NCI-H82 (cell line): ENCODE measurements at regions not wholly inside any gene's neighbourhood (a gene's known extent, or its start where the extent isn't known, plus 50 kb on each side); places are given as distances from the start of the nearest gene placed in this dataset.

Experiments
- DNase-seq: peaks from one replicate; lab custom pipeline; 2025; lab: John Stamatoyannopoulos, UW

DNA sequence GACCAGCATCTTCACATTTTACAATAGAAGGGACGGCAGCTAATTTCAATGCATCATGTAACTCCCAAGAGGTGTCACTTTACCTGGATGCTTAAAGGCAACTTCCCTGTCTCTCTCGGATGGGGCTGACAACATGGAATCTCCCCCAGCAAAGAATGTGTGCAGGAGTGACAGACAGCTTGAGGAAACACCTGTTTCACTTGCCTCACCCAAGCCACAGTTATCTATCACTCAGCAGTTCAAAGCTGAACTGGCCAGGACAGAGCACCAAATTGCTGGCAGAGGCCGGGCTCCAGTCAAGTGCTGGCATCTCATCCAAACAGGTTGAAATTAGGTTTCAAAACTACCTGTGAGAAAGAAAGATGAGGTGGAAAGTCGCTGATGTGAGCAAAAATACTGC lies 538.0 kb upstream of the PLXNA2 start:
- no peak for DNase-seq

DNA sequence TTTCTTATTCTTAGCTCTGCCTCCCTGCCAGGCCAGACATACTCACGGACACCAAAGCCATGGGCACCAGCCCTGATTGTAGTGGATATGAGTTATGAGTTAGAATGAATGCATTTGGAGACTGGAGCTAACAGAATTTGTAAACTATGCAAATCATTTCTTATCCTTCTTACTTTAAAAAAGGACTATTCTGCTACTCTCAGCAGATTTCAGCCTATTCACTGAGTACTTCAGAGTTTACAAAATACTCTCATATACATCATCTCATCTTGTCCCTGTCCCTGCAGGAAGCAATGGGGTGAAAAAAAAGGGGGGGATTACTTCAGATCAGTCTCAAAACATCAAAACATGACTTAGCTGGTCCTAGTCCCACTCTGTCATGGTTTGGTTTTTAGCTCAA lies 541.4 kb upstream of the PLXNA2 start:
- no peak for DNase-seq

DNA sequence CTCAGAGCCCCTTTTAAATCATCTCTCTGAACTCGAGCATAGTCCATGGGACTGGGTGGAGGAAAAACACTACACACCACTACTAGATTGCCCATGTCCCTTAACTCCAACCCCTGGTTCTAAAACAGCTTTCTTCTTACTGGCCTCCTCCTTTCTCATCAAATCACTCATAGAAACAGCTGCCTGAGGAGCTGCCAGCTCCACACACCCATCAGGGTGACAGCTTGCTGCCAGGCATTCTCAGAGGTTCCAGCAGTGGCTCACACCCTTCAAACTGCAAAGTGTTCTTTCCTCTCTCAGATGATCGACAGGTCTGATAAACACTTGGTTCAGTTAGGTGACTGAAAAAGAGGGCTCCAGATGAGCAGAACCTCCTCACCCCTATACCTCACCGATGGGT lies 543.0 kb upstream of the PLXNA2 start:
- no peak for DNase-seq

DNA sequence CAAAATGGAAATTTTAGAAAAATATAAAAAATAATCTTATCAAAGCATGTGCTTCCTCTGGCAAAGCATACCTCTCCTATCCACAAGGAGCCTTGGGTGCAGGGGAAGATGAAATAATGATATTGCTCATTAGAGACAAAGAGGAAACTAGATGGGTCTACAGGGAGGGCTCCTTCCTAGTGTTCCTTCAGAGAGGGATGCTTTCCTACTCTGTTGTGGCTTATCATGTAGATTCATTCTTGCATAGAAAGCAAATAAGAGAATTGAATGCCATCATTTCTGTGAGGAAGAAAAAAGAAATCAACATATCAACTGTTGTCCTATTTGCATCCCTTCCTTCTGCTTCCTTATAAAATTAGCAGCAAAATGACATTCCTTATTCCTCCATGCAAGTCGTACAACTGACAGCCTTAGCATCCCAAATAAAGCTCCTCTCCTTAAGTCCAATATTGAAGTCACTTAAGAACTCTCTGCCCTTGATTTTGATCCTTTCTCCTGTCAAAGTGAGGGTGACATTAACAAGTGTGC lies 543.9 kb upstream of the PLXNA2 start:
- DNase-seq: peak; percentile 34

DNA sequence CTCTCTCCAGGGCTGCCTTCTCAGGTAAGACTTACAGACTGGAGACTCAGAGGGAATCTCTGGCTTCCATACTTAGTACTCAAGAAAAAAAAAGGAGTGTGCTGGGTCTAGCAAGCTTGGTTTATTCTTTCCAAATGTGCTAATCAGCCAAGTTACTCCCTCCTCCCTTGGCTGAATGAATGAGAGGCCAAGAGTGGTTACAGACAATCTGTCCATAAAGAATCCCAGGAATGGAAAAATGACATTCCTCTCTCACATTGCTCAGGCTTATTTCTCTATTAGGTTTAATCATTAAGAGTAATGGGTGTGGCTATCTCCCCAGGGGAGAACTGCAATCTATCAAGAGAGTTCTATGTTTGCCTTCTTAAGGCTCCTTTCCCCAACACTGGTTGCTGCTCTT lies 547.3 kb upstream of the PLXNA2 start:
- DNase-seq: no peak

DNA sequence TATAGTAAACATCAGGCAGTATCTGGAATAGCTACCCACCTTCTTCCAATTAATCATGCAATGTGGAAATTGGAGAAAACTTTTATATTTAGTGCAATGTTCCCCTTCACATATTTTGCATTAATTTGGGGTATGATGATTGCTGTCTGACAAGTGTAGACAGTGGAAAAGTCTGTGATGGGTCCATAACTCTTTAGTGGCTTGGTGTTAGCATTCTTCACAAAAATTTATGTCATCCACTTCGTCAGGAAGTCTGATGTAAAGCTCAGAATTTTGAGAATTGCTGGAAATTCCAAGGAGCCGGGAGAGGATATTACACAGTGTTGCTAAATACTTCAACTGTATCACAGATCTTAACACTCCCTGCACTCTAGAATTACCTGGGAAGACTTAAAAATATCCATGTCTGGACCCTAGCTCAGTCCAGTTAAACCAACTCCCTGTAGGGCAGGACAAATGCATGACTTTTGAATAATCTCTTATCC lies 549.7 kb upstream of the PLXNA2 start:
- DNase-seq: no peak

DNA sequence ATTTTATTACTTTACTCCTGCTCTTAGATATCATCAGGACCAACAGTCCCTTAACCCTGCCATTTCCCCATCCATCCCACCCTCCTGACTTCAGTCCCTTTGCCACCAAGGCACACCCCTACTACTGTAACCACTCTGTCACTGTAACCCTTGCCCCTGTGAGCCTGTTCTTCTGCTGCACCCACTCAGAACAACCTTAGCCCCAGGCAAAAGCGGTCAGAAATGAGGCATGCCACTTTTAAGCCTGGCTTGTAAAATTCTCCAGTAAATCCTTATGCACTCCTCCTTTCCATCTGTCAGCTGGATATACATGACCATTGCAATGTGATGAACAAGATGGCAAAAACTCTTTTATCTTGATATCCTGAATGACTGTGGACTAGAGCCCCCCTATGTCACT lies 555.0 kb upstream of the PLXNA2 start:
- peak; percentile 53 for DNase-seq

DNA sequence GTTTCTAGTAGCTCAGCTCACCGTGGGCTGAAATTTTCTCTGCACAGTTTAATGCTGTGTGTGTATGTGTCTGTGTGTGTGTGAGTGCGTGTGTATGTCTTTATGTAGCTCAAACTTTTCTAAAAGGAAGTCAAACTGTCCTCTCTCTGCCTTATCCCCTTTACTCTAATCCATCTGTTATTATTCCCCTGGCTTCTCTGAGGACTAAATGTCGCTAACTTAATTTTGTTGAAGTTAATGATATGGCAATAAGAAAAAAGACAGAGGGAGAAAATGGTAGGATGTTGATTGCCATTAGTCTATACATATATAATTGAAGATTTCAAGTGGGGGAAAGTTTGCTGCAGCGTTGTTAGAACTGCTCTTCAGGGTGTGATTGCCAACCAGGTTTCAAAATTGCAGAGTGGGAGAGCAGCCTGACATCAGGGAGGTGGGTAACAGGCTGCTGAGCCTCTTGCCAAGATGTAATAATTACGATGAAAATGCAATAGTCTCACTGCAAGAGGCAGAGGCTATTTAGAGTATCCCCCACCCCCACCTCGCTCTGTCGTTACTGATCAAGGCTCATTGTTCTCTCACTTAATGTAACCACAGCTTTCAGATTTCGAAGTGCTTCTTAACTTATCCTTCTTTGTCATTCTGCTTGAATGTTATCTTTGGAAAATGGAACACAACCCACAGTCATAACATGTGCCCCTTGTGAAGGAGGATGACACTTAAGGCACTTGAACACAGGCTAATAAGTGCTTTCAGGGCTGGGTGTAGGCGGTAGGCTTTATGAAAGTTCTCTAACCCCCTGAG lies 559.0 kb upstream of the PLXNA2 start:
- DNase-seq: peak; percentile 27

DNA sequence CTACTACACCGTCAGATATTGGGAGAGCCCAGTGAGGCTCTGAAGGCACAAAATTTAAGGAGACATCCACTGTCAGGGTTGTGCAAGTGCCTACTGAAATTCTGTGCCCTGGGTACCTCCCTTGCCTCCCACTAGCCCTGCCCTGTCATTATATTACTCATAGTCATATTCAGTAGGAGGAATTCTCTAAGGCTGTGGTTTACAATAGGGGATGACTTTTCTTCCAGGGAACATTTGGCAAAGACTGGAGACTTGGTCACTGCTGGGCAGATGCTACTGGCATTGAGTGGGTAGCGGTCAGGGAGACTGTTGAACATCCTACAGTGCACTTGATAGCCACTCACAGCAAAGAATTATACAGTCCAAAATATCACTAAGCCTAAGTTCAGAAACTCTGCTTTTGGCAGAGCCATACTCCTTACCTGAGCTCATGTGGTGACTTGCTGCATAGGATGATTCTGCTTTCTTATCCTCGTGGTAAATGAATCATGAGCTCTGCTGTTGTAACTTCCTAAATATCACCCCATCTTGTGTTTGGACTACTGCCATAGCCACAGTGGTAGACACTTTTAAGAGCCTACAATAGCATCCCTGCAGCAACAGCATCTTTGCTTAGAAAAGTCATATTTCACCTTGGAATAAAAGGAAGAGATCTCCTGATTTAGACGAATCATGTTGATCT lies 563.4 kb upstream of the PLXNA2 start:
- no peak for DNase-seq

DNA sequence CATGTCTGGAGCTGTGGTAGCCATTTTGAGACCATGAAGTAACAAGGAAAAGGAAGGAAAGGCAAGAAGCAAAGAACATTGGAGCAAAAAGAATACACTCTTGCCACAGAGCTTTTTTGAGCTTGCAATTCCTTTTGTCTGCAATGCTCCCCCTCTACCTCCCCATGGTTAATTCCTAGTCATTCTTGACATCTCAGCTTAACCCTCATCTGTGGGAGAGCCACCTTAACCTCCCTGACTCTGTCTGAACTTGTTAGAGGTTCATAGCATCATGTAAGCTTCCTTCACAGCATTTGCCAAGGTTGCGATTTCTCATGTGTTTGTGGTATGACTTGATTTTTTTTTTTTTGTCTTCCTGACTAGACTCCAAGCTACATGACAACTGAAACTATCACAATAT lies 564.1 kb upstream of the PLXNA2 start:
- no peak for DNase-seq

DNA sequence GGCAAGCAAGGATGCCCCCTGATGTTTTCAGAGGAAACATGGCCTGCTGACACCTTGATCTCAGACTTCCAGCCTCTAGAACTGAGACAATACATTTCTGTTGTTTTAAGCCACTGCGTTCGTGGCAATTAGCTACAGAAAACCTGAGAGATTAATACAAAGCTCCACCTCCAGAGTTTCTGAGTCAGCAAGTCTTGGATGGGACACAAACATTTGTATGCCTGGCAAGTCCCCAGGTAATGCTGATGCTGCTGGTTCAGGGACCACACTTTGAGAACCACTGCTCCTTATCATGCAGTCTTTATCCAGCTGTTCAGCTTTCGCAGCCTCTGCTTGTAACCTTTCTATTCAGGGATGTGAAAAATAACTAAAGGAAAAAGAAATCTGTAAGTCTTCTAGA lies 565.7 kb upstream of the PLXNA2 start:
- no peak for DNase-seq

DNA sequence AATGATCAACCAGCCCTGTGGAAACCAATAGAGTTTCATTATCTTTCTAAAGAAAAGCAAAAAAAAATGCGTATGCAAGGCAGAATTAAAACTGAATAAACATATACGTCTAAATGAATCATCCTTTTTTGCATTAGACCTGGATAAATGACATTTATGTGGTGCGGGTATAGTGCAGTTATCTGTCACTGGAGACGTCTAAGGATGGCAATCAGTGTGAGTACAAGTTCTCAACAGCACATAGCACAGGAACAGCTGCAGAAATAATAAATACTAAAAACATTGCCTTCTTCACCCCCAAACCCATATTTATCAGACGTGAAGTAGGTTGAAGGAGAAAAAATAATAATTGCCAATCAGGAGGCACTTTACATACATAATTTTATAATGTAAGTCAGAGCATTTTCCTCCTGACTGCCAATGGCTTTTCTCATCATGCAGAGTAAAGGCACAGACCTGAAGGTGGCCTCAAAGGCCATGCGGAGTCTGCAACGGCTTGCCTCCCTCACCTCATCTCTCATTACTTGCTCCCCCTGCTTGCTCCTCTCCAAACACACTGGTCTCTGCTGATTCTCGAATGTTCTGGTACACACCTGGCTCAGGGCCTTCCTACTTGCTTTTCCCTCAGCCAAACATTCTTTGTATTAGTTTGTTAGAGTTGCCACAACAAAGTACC lies 574.7 kb upstream of the PLXNA2 start:
- DNase-seq: no peak

DNA sequence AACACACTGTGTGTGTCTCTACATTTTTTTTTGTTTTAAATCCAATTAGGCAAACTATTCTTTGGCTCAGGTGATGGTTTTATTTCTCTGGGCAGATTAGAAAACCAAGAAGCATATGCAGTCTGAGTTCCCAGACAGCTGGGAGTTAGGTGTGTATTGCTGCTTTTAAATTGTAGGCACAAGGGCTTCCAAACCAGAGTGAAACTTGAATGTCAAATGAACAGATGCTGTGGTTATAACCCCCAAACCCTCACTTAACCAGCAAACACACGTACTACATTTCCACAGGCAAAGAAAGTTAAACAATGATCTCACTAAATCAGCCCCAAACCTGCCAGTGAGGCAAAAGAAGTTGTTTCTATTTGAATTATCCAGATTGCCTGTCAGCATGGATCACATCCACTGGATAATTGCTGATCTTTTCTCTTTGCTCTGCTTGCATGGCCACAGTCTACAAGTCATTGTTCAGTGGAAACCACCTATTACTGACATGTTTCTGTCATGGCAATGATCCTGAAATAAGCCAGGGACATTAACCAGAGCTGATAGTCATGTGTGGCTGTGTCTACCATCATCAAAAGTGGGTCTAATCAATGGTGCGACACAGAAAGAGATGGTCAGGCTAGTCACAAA lies 576.5 kb upstream of the PLXNA2 start:
- DNase-seq: peak; percentile 79

DNA sequence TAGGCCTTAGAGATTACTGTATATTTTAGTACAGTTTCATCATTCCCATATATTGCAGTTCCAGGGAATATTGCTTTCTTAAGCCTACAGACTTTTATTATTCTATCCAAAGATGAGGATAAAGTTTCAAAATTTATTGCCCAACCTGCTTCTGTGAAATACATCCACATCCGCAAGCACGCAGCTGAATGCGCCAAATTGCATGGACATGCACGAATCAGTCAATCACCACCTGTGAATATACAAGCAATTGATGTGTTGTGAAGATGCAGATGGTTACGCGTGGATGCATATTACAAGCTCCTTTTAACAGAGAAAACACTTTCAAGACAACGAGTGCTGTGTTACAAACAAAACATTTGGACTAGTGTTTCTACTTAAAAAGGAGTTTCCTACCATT lies 577.8 kb upstream of the PLXNA2 start:
- DNase-seq: no peak

DNA sequence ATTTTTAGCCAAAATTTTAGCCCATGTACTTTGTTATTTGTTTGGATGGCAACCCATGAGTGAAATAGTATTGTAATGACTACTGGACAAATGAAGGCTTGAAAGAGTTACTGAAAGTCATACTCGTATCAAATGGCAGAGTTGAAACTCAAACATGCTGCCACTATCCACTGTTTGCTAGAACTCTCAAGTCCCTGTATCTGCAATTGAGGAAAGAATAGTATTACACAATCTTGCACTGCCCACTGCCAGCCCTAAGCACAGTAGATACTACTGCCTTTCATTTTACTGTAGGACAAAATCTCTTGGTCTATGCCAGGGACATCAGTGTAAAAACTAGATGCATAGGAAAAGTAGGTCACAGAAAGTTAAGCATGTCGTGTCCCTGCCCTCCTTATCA lies 581.1 kb upstream of the PLXNA2 start:
- no peak for DNase-seq

DNA sequence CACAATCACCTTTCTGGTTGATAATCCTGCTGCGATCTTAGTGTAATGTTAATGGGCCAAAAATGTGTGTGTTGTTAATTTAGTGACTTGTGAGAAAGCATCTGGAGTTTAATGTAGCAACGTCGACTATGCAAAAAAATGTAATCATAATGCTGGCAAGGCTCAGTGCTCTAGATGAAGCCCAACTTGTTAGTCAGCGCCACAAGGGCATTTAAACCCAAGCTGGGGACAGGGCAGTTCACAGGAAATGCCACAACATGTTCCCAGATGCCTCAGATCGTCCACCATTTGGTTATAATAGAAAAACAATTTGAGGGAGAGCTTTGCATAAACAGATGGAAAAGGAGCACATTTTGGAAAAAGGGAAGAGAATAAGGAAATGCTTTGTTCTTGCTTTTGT lies 585.4 kb upstream of the PLXNA2 start:
- no peak for DNase-seq

DNA sequence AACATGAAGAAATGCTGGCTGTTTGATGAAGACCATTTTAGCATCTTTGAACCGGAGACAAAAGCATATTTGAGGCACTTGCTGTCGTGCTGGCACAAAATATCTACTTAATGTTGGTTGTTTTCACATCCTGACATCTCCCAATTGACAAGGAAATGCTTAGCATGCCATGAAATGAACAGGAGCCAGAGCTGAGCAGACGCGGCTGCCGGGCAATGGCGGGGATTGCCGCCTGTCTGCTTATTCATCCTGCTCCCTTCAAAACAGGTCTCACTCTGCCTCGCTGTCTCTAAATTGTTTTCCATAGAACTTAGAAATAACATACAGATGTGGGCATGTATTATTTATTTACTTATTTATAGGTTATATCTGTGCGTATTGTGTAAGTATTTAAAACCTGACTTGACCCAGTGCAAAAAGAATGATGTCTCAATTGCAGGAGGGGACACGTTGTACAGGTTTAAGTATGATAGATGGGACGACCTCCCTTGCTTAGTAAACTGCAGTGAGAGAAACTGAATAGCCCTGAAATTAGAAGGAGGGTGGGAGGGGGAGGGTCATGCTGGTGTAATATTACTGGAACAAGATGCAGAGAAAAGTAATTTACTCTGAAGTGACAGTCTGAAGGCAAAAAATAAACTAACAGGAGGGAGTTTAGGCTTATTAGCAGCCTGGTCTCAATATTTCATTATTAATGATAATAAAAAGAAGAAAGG lies 590.4 kb upstream of the PLXNA2 start:
- DNase-seq: no peak

DNA sequence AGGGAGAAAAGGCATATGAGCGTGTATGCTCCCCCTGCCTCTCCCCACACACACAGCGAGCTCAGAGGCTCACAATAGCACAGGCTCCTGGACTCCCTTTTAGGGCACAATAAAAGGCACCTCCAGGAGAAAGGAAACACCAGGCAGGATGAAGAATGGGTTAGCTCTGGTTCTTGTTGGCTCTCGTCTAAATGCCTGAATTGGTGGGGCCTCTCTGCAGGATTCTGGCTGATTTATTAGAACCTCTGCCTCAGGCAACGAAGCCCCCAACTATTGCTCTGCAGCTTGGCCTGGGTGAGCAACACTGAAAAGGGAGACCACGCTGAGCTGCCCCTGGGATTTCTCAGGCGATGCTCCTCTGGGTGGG lies 590.9 kb upstream of the PLXNA2 start:
- DNase-seq: no peak

DNA sequence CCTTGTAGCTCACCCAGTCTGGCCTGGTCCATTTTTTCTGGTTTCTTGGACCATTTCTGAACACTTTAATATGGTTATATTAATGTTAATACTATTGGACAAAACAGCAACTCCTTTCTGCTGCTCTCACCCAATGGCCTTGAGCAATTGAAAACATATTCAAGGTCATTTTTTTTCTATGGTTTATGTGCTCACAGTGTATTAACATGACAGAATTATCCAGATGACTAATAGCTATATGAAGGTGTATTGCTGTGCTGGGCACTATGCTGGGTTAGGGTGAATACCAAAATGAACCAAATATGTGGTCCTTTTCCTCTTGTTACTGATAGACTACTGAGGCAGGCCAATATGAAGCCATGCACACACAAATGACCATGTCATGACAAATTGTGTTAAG lies 591.6 kb upstream of the PLXNA2 start:
- DNase-seq: no peak

DNA sequence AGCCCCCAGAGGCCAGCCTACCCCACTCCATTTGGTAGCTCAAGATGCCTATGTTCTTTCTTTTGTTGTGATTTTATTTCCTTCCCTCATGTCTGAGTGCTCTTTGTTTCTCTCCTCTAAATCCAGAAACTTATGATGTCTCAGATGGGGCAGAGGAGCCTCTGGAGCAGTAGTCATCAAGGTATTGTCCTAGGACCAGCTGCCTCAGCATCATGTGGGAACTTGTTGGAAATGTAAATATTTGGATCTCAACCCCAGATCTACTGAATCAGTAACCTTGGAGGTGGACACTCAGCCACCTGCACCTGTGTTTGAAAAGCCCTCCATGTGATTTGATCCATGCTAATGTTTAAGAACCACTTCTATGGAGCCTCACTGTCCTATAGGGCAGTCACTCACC lies 593.1 kb upstream of the PLXNA2 start:
- DNase-seq: no peak

DNA sequence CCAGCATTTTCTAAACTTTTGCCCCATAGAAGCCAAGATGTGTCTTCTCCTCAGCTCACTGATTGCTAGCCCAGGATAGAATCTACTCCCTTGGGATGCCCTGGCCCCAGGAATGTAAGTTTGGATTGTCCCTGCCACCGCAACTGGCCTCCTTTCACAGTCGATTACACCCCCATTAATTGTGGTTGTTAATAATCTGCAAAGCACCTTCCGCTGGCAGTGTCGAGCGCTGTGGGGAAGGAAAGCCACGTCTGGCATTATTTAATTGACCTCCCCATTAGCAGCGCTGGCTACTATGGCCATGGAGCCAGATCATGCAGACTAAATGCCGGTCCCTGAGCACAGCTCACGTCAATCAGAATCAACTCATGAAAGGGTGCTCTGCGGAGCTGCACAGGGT lies 597.3 kb upstream of the PLXNA2 start:
- DNase-seq: no peak

DNA sequence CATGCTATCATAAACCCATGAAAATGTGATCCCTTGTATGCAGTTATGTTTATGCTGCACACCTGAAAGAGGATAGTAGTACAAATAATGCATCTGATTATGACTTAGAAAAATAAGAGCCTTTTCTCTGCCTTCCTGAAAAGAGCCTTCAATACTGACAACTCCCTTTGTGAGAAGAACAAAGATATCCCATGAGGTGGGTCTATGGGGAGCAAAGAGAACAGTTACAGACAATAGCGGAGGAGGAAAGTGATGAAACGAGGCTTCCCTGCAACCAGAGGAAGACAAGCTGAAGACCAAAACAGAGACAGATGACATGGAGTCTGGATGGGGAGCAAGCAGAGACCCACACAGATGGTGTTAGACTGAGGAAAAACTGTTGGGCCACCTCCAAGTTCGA lies 598.3 kb upstream of the PLXNA2 start:
- DNase-seq: no peak
